C4-2B (cell line): ENCODE measurements at regions not wholly inside any gene's neighbourhood (a gene's known extent, or its start where the extent isn't known, plus 50 kb on each side); places are given as distances from the start of the nearest gene placed in this dataset.

ENCODE experiments used
- ZFX ChIP-seq: fragments of 450-650 bp; IDR thresholded peaks from 2 replicates; pipeline ENCODE4 v1.6.1; 2017
- TF ChIP-seq, protein P1 (sequence below): fragments of 450-650 bp; conservative IDR thresholded peaks from 2 replicates; pipeline ENCODE4 v1.5.1; 2017; ENCODE audit warnings: mild to moderate bottlenecking

DNA sequence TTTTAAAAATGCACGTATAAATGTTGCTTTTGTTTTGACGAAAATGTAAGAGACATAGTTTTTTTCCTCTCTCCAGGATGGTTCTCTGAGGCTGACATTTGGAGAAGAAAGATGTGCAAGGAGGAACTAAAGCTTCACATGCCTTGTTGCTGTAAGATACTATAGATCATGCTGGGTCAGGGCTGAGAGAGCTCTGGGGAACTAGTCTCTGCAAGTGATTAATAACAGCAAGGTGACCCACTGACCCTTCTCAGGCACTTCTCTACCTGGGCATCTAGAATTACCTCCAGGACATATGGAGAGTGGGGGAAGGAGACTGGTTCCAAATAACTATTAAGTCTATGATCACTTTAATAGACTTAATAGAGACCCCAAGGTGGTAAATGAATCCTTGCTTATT lies 246.0 kb downstream of the KBTBD8 start:
- TF ChIP-seq, protein P1, sequence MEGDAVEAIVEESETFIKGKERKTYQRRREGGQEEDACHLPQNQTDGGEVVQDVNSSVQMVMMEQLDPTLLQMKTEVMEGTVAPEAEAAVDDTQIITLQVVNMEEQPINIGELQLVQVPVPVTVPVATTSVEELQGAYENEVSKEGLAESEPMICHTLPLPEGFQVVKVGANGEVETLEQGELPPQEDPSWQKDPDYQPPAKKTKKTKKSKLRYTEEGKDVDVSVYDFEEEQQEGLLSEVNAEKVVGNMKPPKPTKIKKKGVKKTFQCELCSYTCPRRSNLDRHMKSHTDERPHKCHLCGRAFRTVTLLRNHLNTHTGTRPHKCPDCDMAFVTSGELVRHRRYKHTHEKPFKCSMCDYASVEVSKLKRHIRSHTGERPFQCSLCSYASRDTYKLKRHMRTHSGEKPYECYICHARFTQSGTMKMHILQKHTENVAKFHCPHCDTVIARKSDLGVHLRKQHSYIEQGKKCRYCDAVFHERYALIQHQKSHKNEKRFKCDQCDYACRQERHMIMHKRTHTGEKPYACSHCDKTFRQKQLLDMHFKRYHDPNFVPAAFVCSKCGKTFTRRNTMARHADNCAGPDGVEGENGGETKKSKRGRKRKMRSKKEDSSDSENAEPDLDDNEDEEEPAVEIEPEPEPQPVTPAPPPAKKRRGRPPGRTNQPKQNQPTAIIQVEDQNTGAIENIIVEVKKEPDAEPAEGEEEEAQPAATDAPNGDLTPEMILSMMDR, result no peak
- no peak for TF ChIP-seq ZFX
